ENCODE measurements at regions not wholly inside any gene's neighbourhood (a gene's known extent, or its start where the extent isn't known, plus 50 kb on each side); places are given as distances from the start of the nearest gene placed in this dataset.

GRCh38 chr1:73775896-73776295, 422.1 kb downstream of the LRRIQ3 start:
- in situ Hi-C loops (cut with MboI; ENCODE audit: low sequenced_read_pairs): no loop called here

- in situ Hi-C loops (cut with MboI; ENCODE audit: low sequenced_read_pairs): no loop called here
Measured at GRCh38 chr1:73772941-73773340, 425.0 kb downstream of the LRRIQ3 start.

- in situ Hi-C loops (cut with MboI; ENCODE audit: low sequenced_read_pairs): no loop called here
Measured at GRCh38 chr1:73771396-73771795, 426.6 kb downstream of the LRRIQ3 start.

- in situ Hi-C loops (cut with MboI; ENCODE audit: low sequenced_read_pairs): no loop called here
Measured at GRCh38 chr1:73770109-73770905, 427.7 kb downstream of the LRRIQ3 start.

GRCh38 chr1:73766786-73767348, 431.1 kb downstream of the LRRIQ3 start:
- in situ Hi-C loops (cut with MboI; ENCODE audit: low sequenced_read_pairs): no loop called here

GRCh38 chr1:73765551-73766233, 432.3 kb downstream of the LRRIQ3 start:
- in situ Hi-C loops (cut with MboI; ENCODE audit: low sequenced_read_pairs): no loop called here

GRCh38 chr1:73761559-73761958, 436.4 kb downstream of the LRRIQ3 start:
- in situ Hi-C loops (cut with MboI; ENCODE audit: low sequenced_read_pairs): no loop called here

GRCh38 chr1:73759011-73759410, 439.0 kb downstream of the LRRIQ3 start:
- in situ Hi-C loops (cut with MboI; ENCODE audit: low sequenced_read_pairs): no loop called here

- in situ Hi-C loops (cut with MboI; ENCODE audit: low sequenced_read_pairs): no loop called here
Measured at GRCh38 chr1:73756817-73757216, 441.2 kb downstream of the LRRIQ3 start.

- in situ Hi-C loops (cut with MboI; ENCODE audit: low sequenced_read_pairs): no loop called here
Measured at GRCh38 chr1:73755649-73756048, 442.3 kb downstream of the LRRIQ3 start.

GRCh38 chr1:73749996-73750395, 448.0 kb downstream of the LRRIQ3 start:
- in situ Hi-C loops (cut with MboI; ENCODE audit: low sequenced_read_pairs): no loop called here

GRCh38 chr1:73744985-73745384, 453.0 kb downstream of the LRRIQ3 start:
- in situ Hi-C loops (cut with MboI; ENCODE audit: low sequenced_read_pairs): no loop called here

GRCh38 chr1:73736125-73736524, 461.9 kb downstream of the LRRIQ3 start:
- in situ Hi-C loops (cut with MboI; ENCODE audit: low sequenced_read_pairs): no loop called here

GRCh38 chr1:73727036-73727435, 470.9 kb downstream of the LRRIQ3 start:
- in situ Hi-C loops (cut with MboI; ENCODE audit: low sequenced_read_pairs): no loop called here

GRCh38 chr1:73722055-73722454, 475.9 kb downstream of the LRRIQ3 start:
- in situ Hi-C loops (cut with MboI; ENCODE audit: low sequenced_read_pairs): no loop called here

GRCh38 chr1:73717976-73718375, 480.0 kb downstream of the LRRIQ3 start:
- in situ Hi-C loops (cut with MboI; ENCODE audit: low sequenced_read_pairs): no loop called here

GRCh38 chr1:73711089-73711488, 486.9 kb downstream of the LRRIQ3 start:
- in situ Hi-C loops (cut with MboI; ENCODE audit: low sequenced_read_pairs): no loop called here

GRCh38 chr1:73701826-73702225, 496.1 kb downstream of the LRRIQ3 start:
- in situ Hi-C loops (cut with MboI; ENCODE audit: low sequenced_read_pairs): no loop called here

GRCh38 chr1:73676186-73676585, 521.8 kb downstream of the LRRIQ3 start:
- in situ Hi-C loops (cut with MboI; ENCODE audit: low sequenced_read_pairs): no loop called here

- in situ Hi-C loops (cut with MboI; ENCODE audit: low sequenced_read_pairs): no loop called here
Measured at GRCh38 chr1:73674945-73675561, 522.9 kb downstream of the LRRIQ3 start.

GRCh38 chr1:73673971-73674370, 524.0 kb downstream of the LRRIQ3 start:
- in situ Hi-C loops (cut with MboI; ENCODE audit: low sequenced_read_pairs): no loop called here

- in situ Hi-C loops (cut with MboI; ENCODE audit: low sequenced_read_pairs): no loop called here
Measured at GRCh38 chr1:73671530-73671929, 526.4 kb downstream of the LRRIQ3 start.
